ENCODE measurements at regions not wholly inside any gene's neighbourhood (a gene's known extent, or its start where the extent isn't known, plus 50 kb on each side); places are given as distances from the start of the nearest gene placed in this dataset.

DNA sequence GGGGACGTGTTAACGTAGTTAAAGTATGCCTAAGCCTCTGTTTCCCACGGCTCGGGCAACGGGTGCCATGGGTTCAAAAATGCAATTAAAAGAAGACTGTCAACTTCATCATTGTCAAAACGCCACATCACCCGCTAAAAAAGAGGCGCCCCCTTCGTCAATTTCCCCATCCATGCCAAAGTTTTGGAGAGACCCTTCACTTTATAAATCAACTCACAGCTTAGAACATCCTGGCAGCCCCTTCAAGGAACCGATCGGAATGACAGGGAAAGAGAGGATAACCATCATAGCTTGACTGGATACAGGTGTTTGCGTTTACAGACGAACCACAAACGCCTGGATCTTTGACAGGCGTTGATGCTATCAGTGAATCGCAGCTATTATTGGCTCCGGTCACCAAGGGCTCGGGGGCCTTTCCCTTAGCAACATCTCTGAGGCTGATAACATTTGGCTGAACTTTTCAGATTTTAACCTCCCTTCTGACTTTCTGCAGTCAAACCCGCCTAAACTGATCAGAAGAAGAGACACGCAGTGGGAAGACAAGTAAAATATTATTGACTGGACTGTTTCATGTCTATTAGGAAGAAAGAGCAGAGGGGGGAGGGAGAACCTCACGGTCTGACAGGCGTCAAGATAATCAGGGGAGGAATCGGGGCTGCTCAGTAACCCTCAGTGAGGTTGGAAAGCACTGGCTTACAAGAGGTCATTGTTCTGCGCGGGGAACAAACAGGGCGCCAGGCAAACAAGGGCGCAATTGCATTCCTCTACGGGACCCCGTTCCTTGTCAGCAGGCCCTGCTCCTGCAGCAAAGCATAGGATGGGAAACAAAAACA is 322.5 kb upstream of the ZNF507 start:
- TF ChIP-seq, protein P1, sequence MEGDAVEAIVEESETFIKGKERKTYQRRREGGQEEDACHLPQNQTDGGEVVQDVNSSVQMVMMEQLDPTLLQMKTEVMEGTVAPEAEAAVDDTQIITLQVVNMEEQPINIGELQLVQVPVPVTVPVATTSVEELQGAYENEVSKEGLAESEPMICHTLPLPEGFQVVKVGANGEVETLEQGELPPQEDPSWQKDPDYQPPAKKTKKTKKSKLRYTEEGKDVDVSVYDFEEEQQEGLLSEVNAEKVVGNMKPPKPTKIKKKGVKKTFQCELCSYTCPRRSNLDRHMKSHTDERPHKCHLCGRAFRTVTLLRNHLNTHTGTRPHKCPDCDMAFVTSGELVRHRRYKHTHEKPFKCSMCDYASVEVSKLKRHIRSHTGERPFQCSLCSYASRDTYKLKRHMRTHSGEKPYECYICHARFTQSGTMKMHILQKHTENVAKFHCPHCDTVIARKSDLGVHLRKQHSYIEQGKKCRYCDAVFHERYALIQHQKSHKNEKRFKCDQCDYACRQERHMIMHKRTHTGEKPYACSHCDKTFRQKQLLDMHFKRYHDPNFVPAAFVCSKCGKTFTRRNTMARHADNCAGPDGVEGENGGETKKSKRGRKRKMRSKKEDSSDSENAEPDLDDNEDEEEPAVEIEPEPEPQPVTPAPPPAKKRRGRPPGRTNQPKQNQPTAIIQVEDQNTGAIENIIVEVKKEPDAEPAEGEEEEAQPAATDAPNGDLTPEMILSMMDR (IDR thresholded peaks at IDR 0.05) = no peak
- TF ChIP-seq POLR2A (IDR thresholded peaks at IDR 0.05) (no peak), POLR2AphosphoS5 (IDR thresholded peaks at IDR 0.05) (peak; percentile 13)
